ENCODE measurements at regions not wholly inside any gene's neighbourhood (a gene's known extent, or its start where the extent isn't known, plus 50 kb on each side); places are given as distances from the start of the nearest gene placed in this dataset.

DNA sequence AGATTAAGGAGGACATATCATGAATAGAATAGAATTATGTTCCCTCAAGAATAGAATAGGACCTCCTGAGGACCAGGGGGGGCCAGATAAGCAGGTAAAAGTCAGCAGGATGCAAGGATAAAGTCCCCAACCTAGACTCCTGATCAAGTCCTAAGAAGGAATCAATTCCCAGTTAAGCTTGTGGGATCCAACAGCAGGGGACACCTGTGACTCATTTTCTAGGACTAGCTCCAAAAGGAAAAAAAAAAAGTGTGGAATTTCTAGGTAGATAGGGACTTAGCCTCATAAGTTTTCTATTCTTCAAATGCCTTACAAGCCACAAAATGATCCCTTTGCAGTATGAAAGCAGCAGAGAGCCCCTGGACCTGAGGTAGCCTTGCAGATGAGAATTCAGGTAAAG, 336.2 kb downstream of the WDR11 start:
- no peaks in the 10 kb centered on the region for H3K79me2 ChIP-seq
- no peaks in the 10 kb centered on the region for H3K9me3 ChIP-seq (ENCODE audit: control insufficient read depth, low read length)
- H3K27me3 ChIP-seq (ENCODE audit: control insufficient read depth, insufficient read depth, low read length): no peaks in the 10 kb centered on the region
- H3K4me3 ChIP-seq (ENCODE audit: low read depth, low read length): no peak overlapping the region
- H3K4me2 ChIP-seq (ENCODE audit: low read length): no peak overlapping the region
- TF ChIP-seq, protein P1, sequence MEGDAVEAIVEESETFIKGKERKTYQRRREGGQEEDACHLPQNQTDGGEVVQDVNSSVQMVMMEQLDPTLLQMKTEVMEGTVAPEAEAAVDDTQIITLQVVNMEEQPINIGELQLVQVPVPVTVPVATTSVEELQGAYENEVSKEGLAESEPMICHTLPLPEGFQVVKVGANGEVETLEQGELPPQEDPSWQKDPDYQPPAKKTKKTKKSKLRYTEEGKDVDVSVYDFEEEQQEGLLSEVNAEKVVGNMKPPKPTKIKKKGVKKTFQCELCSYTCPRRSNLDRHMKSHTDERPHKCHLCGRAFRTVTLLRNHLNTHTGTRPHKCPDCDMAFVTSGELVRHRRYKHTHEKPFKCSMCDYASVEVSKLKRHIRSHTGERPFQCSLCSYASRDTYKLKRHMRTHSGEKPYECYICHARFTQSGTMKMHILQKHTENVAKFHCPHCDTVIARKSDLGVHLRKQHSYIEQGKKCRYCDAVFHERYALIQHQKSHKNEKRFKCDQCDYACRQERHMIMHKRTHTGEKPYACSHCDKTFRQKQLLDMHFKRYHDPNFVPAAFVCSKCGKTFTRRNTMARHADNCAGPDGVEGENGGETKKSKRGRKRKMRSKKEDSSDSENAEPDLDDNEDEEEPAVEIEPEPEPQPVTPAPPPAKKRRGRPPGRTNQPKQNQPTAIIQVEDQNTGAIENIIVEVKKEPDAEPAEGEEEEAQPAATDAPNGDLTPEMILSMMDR (IDR thresholded peaks at IDR 0.05): no peak
- no peaks in the 10 kb centered on the region for H3K36me3 ChIP-seq (ENCODE audit: control insufficient read depth, insufficient read depth, low read length)
- no peak overlapping the region for H3K27ac ChIP-seq
- H3K9ac ChIP-seq: no peak overlapping the region
- no peak overlapping the region for H2AFZ ChIP-seq
- H3K4me1 ChIP-seq: peaks cover 10% of the 10 kb centered on the region

DNA sequence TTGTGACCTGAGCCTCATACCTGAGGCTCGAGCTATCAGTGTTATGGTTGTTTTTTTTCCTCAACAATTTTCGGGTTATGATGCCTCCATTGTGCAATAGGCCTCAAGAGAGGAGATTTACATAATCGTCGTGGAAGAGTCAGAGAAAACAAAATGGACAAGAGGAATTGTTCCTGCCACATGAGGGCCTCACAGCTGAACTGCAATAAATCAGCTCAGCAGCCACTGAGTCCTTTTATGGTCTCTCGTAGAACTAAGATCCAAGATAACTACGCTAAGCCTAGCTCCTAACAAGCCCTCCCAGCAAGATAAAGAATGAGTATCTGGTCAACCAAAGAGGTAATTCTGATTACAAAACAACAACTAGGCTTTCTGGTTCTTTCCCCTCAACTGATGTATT, 336.8 kb downstream of the WDR11 start:
- H3K27me3 ChIP-seq (ENCODE audit: control insufficient read depth, insufficient read depth, low read length): no peaks in the 10 kb centered on the region
- peak overlapping the region; percentile 29 for H2AFZ ChIP-seq
- H3K36me3 ChIP-seq (ENCODE audit: control insufficient read depth, insufficient read depth, low read length): no peaks in the 10 kb centered on the region
- peaks cover 10% of the 10 kb centered on the region for H3K4me1 ChIP-seq
- TF ChIP-seq, protein P1 (IDR thresholded peaks at IDR 0.05): peak; percentile 8
- H3K4me3 ChIP-seq (ENCODE audit: low read depth, low read length): no peak overlapping the region
- no peak overlapping the region for H3K4me2 ChIP-seq (ENCODE audit: low read length)
- H3K9me3 ChIP-seq (ENCODE audit: control insufficient read depth, low read length): no peaks in the 10 kb centered on the region
- no peak overlapping the region for H3K27ac ChIP-seq
- H3K9ac ChIP-seq: no peak overlapping the region
- no peaks in the 10 kb centered on the region for H3K79me2 ChIP-seq

DNA sequence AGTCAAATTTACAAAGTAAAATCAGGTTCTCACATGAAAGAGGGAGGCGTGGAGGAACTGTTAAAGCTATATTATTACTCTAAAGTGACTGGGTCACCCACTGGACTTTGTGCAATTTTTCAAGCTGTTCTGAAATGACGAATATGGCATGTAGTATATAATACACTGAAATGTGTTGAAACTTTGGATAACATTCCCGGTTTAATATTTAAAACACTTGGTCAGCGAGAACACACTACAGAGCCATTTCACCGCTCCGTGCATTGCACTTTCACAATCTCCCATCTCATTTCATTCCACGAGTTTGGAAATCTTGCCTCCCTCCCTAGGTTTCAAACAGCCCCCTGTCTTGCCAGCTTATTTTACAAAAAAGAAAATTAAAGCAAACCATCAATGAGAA, 337.9 kb downstream of the WDR11 start:
- H3K79me2 ChIP-seq: no peaks in the 10 kb centered on the region
- H3K36me3 ChIP-seq (ENCODE audit: control insufficient read depth, insufficient read depth, low read length): no peaks in the 10 kb centered on the region
- no peak overlapping the region for H3K27ac ChIP-seq
- H3K27me3 ChIP-seq (ENCODE audit: control insufficient read depth, insufficient read depth, low read length): no peaks in the 10 kb centered on the region
- H3K4me2 ChIP-seq (ENCODE audit: low read length): no peak overlapping the region
- no peak overlapping the region for H3K4me3 ChIP-seq (ENCODE audit: low read depth, low read length)
- H2AFZ ChIP-seq: no peak overlapping the region
- no peak overlapping the region for H3K9ac ChIP-seq
- peaks cover 10% of the 10 kb centered on the region for H3K4me1 ChIP-seq
- H3K9me3 ChIP-seq (ENCODE audit: control insufficient read depth, low read length): no peaks in the 10 kb centered on the region
- TF ChIP-seq, protein P1 (IDR thresholded peaks at IDR 0.05): no peak

DNA sequence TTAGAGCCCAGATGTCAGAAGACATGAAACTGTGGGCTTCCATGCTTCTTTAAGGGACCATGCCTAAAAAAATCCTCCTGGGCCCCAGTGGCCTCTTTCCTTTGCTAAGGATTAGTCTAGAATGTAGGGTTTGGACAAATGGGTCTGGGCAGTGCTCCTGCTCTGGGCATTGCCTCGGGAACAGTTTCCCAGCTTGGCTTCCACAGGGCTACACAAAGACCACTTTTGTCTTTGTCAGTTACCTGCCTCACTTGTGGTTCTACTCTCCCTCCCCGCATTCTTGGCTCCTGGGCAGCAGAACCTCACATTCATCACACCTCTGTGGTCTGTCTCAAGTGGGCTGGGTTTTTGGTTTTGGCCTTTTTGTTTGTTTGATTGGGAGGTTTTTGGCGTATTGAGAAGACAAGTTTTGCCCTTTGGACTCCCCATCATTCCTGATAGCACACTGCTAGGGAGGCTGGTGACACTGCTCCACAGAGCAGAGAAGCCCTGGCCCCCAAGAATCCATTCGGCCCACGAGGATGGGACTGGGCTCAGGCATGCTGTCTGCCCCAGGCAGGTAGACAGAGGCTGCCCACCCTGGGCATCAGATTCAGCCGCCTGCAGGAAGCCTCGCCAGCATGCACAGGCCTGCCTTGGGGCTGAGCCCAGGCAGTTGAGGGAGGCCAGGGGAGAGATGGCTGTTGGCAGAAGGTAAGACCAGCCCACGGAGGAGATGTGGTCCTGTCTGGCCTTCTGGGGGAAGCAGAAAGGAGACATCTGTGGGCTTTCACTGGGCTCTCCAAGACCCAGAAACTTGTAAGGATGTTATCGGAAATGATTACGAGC, 343.7 kb downstream of the WDR11 start:
- Histone ChIP-seq H3K79me2 (no peaks in the 10 kb centered on the region), H3K9me3 (ENCODE audit: control insufficient read depth, low read length) (no peaks in the 10 kb centered on the region), H3K4me1 (no peaks in the 10 kb centered on the region), H3K9ac (no peak overlapping the region), H3K36me3 (ENCODE audit: control insufficient read depth, insufficient read depth, low read length) (no peaks in the 10 kb centered on the region), H2AFZ (no peak overlapping the region), H3K4me3 (ENCODE audit: low read depth, low read length) (no peak overlapping the region), H3K27me3 (ENCODE audit: control insufficient read depth, insufficient read depth, low read length) (no peaks in the 10 kb centered on the region), H3K4me2 (ENCODE audit: low read length) (no peak overlapping the region), H3K27ac (no peak overlapping the region)
- TF ChIP-seq, protein P1 (IDR thresholded peaks at IDR 0.05): no peak

DNA sequence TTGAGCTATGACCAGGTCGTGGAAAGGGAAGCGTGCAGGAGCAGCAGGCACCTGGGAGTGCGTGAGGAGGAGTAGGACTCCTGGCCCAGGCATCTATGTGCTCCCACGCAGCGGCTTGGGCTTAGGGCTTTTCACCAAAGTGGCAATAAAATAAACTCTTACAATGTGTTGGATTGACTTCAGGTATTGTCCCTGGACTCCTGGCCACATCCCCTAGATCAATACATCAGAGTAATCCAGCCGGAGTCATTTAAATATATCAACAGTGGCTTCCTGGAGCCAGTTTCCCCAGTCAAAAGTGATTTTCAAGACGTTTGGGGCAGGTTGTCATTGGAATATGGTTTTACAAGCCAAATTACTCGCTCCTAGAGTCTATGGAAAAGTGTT, 344.4 kb downstream of the WDR11 start:
- Histone ChIP-seq H3K4me3 (ENCODE audit: low read depth, low read length) (no peak overlapping the region), H2AFZ (no peak overlapping the region), H3K9ac (no peak overlapping the region), H3K36me3 (ENCODE audit: control insufficient read depth, insufficient read depth, low read length) (no peaks in the 10 kb centered on the region), H3K4me2 (ENCODE audit: low read length) (no peak overlapping the region), H3K79me2 (no peaks in the 10 kb centered on the region), H3K9me3 (ENCODE audit: control insufficient read depth, low read length) (no peaks in the 10 kb centered on the region), H3K27me3 (ENCODE audit: control insufficient read depth, insufficient read depth, low read length) (no peaks in the 10 kb centered on the region), H3K27ac (no peak overlapping the region), H3K4me1 (no peaks in the 10 kb centered on the region)
- TF ChIP-seq, protein P1 (IDR thresholded peaks at IDR 0.05): no peak
